ENCODE measurements at regions not wholly inside any gene's neighbourhood (a gene's known extent, or its start where the extent isn't known, plus 50 kb on each side); places are given as distances from the start of the nearest gene placed in this dataset.

GRCh38 chr7:155901176-155901575 lies 88.9 kb upstream of the SHH start:
- H3K9me3 Mint-ChIP-seq (ENCODE audit: unreplicated experiment), result peaks cover 21% of the 10 kb centered on the region
- no peaks in the 10 kb centered on the region for H3K36me3 ChIP-seq (ENCODE audit: insufficient read depth, low read length)
- H3K27ac Mint-ChIP-seq (ENCODE audit: unreplicated experiment), result no peak overlapping the region
- no peaks in the 10 kb centered on the region for H4K20me1 ChIP-seq (ENCODE audit: insufficient read depth, low read length)
- no peaks in the 10 kb centered on the region for H3K4me1 ChIP-seq (ENCODE audit: insufficient read depth, low read length)
- peaks cover under 1% of the 10 kb centered on the region for H3K27me3 ChIP-seq (ENCODE audit: insufficient read depth, low read length)
- no peaks in the 10 kb centered on the region for H3K9me3 ChIP-seq (ENCODE audit: insufficient read depth, low read depth, low read length)
- DNase-seq (ENCODE audit: low read depth), result no peak
- no peak overlapping the region for H2AFZ ChIP-seq (ENCODE audit: low read depth, low read length)
- no peaks in the 10 kb centered on the region for H3K4me1 Mint-ChIP-seq (ENCODE audit: low read depth, unreplicated experiment)
- H3K9ac ChIP-seq (ENCODE audit: low read length), result no peak overlapping the region
- H3K79me2 ChIP-seq (ENCODE audit: insufficient read depth, low read length), result no peaks in the 10 kb centered on the region
- TF ChIP-seq, protein P1, sequence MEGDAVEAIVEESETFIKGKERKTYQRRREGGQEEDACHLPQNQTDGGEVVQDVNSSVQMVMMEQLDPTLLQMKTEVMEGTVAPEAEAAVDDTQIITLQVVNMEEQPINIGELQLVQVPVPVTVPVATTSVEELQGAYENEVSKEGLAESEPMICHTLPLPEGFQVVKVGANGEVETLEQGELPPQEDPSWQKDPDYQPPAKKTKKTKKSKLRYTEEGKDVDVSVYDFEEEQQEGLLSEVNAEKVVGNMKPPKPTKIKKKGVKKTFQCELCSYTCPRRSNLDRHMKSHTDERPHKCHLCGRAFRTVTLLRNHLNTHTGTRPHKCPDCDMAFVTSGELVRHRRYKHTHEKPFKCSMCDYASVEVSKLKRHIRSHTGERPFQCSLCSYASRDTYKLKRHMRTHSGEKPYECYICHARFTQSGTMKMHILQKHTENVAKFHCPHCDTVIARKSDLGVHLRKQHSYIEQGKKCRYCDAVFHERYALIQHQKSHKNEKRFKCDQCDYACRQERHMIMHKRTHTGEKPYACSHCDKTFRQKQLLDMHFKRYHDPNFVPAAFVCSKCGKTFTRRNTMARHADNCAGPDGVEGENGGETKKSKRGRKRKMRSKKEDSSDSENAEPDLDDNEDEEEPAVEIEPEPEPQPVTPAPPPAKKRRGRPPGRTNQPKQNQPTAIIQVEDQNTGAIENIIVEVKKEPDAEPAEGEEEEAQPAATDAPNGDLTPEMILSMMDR (IDR thresholded peaks at IDR 0.05; ENCODE audit: insufficient read depth, low read depth, low read length), result no peak
- TF ChIP-seq EZH2 (IDR thresholded peaks at IDR 0.05; ENCODE audit: insufficient read depth, low read length), result no peak
- H3K27me3 Mint-ChIP-seq (ENCODE audit: low read depth, unreplicated experiment), result peaks cover 20% of the 10 kb centered on the region
- no peak overlapping the region for H3K4me3 ChIP-seq (ENCODE audit: insufficient read depth, low read depth, low read length)
- peaks cover 3% of the 10 kb centered on the region for H3K36me3 Mint-ChIP-seq (ENCODE audit: low read depth, unreplicated experiment)
- no peak overlapping the region for H3K27ac ChIP-seq (ENCODE audit: low read depth, low read length)
- H3K4me2 ChIP-seq (ENCODE audit: low read length), result no peak overlapping the region
- FAIRE-seq, result no peak
- H3K4me3 Mint-ChIP-seq (ENCODE audit: unreplicated experiment), result no peak overlapping the region

DNA sequence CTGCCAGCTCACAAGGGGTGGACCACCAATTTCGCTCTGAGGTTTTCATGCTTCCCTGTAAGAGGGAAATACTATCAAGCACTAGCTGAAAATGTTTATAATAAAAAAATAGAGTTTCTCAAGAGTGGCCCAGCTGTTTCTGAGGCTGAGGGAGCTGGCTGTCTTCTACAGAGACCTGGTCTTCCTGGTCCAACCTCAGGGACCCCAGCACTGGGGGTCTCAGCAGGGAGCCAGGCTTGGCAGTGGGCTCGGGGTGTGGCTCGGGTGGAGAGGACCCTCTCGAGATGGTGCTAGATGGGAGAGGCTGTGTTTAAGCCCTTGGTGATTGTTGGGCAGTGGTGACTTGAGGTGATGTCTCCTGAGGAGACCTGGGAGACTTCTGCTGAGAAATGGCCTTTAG lies 87.3 kb upstream of the SHH start:
- Histone ChIP-seq H3K9ac (ENCODE audit: low read length) (no peak overlapping the region), H3K9me3 (ENCODE audit: insufficient read depth, low read depth, low read length) (no peaks in the 10 kb centered on the region), H3K4me3 (ENCODE audit: insufficient read depth, low read depth, low read length) (no peak overlapping the region), H3K4me2 (ENCODE audit: low read length) (no peak overlapping the region), H3K27me3 (ENCODE audit: insufficient read depth, low read length) (peaks cover 5% of the 10 kb centered on the region), H3K4me1 (ENCODE audit: insufficient read depth, low read length) (no peaks in the 10 kb centered on the region), H2AFZ (ENCODE audit: low read depth, low read length) (no peak overlapping the region), H3K36me3 (ENCODE audit: insufficient read depth, low read length) (no peaks in the 10 kb centered on the region), H3K27ac (ENCODE audit: low read depth, low read length) (no peak overlapping the region), H3K79me2 (ENCODE audit: insufficient read depth, low read length) (no peaks in the 10 kb centered on the region), H4K20me1 (ENCODE audit: insufficient read depth, low read length) (no peaks in the 10 kb centered on the region)
- FAIRE-seq (no peak), DNase-seq (ENCODE audit: low read depth) (no peak)
- Mint-ChIP-seq H3K36me3 (ENCODE audit: low read depth, unreplicated experiment) (peaks cover 2% of the 10 kb centered on the region), H3K27me3 (ENCODE audit: low read depth, unreplicated experiment) (peaks cover 27% of the 10 kb centered on the region), H3K4me3 (ENCODE audit: unreplicated experiment) (no peak overlapping the region), H3K27ac (ENCODE audit: unreplicated experiment) (no peak overlapping the region), H3K9me3 (ENCODE audit: unreplicated experiment) (peaks cover 13% of the 10 kb centered on the region), H3K4me1 (ENCODE audit: low read depth, unreplicated experiment) (no peaks in the 10 kb centered on the region)
- TF ChIP-seq EZH2 (IDR thresholded peaks at IDR 0.05; ENCODE audit: insufficient read depth, low read length), result no peak
- TF ChIP-seq, protein P1 (IDR thresholded peaks at IDR 0.05; ENCODE audit: insufficient read depth, low read depth, low read length), result no peak

DNA sequence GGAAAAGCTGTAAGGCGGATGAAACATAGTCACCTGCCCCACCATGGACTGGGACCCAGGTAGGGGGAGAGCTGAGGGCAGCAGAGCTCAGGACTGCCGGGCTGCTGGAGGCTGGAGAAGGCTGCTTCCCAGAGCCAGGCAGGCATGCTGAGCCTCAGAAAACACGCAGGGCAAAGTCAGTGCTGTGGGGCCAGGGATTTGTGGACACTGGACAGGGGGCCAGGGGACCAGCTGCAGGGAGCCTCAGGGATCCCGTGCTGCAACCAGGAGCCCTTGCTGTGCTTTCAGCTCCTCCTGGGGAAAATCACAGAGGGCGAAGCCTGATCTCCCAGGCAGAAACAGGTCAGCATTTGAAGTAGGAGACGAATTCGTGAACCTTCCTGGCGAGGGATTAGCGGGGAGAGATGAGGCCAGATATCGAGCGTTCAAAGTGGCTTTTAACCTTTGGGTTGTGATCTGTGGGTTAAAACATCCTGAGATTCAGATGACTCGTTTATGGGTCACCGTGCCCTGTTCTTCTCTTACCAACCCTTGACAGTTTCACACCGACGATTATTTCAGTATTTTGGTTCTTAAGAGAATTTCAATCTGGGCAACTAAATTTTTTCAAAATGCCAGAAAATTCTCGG lies 85.6 kb upstream of the SHH start:
- H3K4me2 ChIP-seq (ENCODE audit: low read length), result no peak overlapping the region
- peaks cover 36% of the 10 kb centered on the region for H3K27me3 Mint-ChIP-seq (ENCODE audit: low read depth, unreplicated experiment)
- no peak for TF ChIP-seq EZH2 (IDR thresholded peaks at IDR 0.05; ENCODE audit: insufficient read depth, low read length)
- TF ChIP-seq, protein P1 (IDR thresholded peaks at IDR 0.05; ENCODE audit: insufficient read depth, low read depth, low read length), result no peak
- no peaks in the 10 kb centered on the region for H3K4me1 ChIP-seq (ENCODE audit: insufficient read depth, low read length)
- H3K4me3 ChIP-seq (ENCODE audit: insufficient read depth, low read depth, low read length), result no peak overlapping the region
- peaks cover 12% of the 10 kb centered on the region for H3K9me3 Mint-ChIP-seq (ENCODE audit: unreplicated experiment)
- H3K27ac ChIP-seq (ENCODE audit: low read depth, low read length), result no peak overlapping the region
- no peak overlapping the region for H2AFZ ChIP-seq (ENCODE audit: low read depth, low read length)
- H3K9me3 ChIP-seq (ENCODE audit: insufficient read depth, low read depth, low read length), result no peaks in the 10 kb centered on the region
- H3K27ac Mint-ChIP-seq (ENCODE audit: unreplicated experiment), result no peak overlapping the region
- no peaks in the 10 kb centered on the region for H3K4me1 Mint-ChIP-seq (ENCODE audit: low read depth, unreplicated experiment)
- FAIRE-seq (no peak), DNase-seq (ENCODE audit: low read depth) (no peak)
- H3K79me2 ChIP-seq (ENCODE audit: insufficient read depth, low read length), result no peaks in the 10 kb centered on the region
- no peaks in the 10 kb centered on the region for H3K36me3 ChIP-seq (ENCODE audit: insufficient read depth, low read length)
- H3K4me3 Mint-ChIP-seq (ENCODE audit: unreplicated experiment), result no peak overlapping the region
- H3K27me3 ChIP-seq (ENCODE audit: insufficient read depth, low read length), result peaks cover 5% of the 10 kb centered on the region
- H3K9ac ChIP-seq (ENCODE audit: low read length), result no peak overlapping the region
- no peaks in the 10 kb centered on the region for H3K36me3 Mint-ChIP-seq (ENCODE audit: low read depth, unreplicated experiment)
- H4K20me1 ChIP-seq (ENCODE audit: insufficient read depth, low read length), result no peaks in the 10 kb centered on the region
